NCI-H774 (cell line): ENCODE measurements at regions not wholly inside any gene's neighbourhood (a gene's known extent, or its start where the extent isn't known, plus 50 kb on each side); places are given as distances from the start of the nearest gene placed in this dataset.
"Not testable (repeated sequence)": the region's sequence is repeated elsewhere in the genome, so short reads cannot be mapped to it uniquely, and the experiment has no call there.

Source experiments
- DNase-seq: peaks from one replicate; lab custom pipeline; 2025; lab: John Stamatoyannopoulos, UW

- DNase-seq: no peak
Measured at GRCh38 chr14:65153101-65153500, 50.8 kb upstream of the MAX start.

- DNase-seq: no peak
Measured at GRCh38 chr14:65156568-65157366, 54.5 kb upstream of the MAX start.

GRCh38 chr14:65159281-65160062 is 57.2 kb upstream of the MAX start:
- no peak for DNase-seq

GRCh38 chr14:65160091-65160490 is 57.8 kb upstream of the MAX start:
- DNase-seq: no peak

GRCh38 chr14:65162031-65162430 is 59.7 kb upstream of the MAX start:
- DNase-seq: no peak

GRCh38 chr14:65164068-65164824 is 61.9 kb upstream of the MAX start:
- DNase-seq: no peak

GRCh38 chr14:65164825-65165135 is 62.5 kb upstream of the MAX start:
- DNase-seq: no peak

GRCh38 chr14:65167072-65167645 is 64.8 kb upstream of the MAX start:
- DNase-seq: no peak

- DNase-seq: no peak
Measured at GRCh38 chr14:65168840-65169239, 66.5 kb upstream of the MAX start.

GRCh38 chr14:65169351-65169750 is 67.0 kb upstream of the MAX start:
- no peak for DNase-seq

GRCh38 chr14:65170318-65170717 is 68.0 kb upstream of the MAX start:
- no peak for DNase-seq

GRCh38 chr14:65170768-65171507 is 68.6 kb upstream of the MAX start:
- no peak for DNase-seq

GRCh38 chr14:65173973-65174693 is 71.8 kb upstream of the MAX start:
- no peak for DNase-seq

GRCh38 chr14:65174783-65175182 is 72.5 kb upstream of the MAX start:
- DNase-seq: no peak

GRCh38 chr14:65177551-65177950 is 75.2 kb upstream of the MAX start:
- DNase-seq: no peak

GRCh38 chr14:65179231-65179630 is 76.9 kb upstream of the MAX start:
- DNase-seq: not testable (repeated sequence)

- DNase-seq: no peak
Measured at GRCh38 chr14:65179918-65180724, 77.8 kb upstream of the MAX start.

GRCh38 chr14:65180725-65181025 is 78.4 kb upstream of the MAX start:
- DNase-seq: no peak

- DNase-seq: no peak
Measured at GRCh38 chr14:65184032-65184764, 81.9 kb upstream of the MAX start.

GRCh38 chr14:65185829-65186228 is 83.5 kb upstream of the MAX start:
- no peak for DNase-seq
